GM21367 (cell line): ENCODE measurements at regions not wholly inside any gene's neighbourhood (a gene's known extent, or its start where the extent isn't known, plus 50 kb on each side); places are given as distances from the start of the nearest gene placed in this dataset.
"Not testable (repeated sequence)": the region's sequence is repeated elsewhere in the genome, so short reads cannot be mapped to it uniquely, and the experiment has no call there.

Experiments
- ATAC-seq: cut with Tn5 transposase; IDR thresholded peaks from one replicate; pipeline ENCODE4 v1.9.1; 2021; ENCODE audit not compliant: unreplicated experiment

DNA sequence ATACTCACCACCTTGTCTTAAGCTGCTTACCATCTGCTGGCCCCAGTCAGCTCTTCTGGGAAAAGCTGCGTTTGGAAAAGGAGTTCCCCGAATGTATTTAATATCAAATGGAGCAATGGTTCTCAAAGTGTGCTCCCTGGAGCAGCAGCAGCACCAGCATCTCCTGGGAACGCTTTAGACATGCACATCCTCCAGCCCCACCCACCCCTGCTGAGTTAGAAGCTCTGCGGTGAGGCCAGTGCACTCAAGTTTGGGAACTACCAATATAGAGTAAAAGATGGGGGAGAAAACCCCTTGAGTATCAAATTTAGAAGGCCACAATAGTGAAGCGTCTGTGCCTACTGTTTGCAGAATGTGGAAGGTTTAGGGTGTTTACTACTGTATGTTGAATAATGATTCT is 124.0 kb upstream of the TOPAZ1 start:
- ATAC-seq, result no peak

- ATAC-seq, result no peak
Measured at GRCh38 chr3:44120721-44121582, 120.7 kb upstream of the TOPAZ1 start.

GRCh38 chr3:44125246-44125645 is 116.4 kb upstream of the TOPAZ1 start:
- ATAC-seq, result no peak

DNA sequence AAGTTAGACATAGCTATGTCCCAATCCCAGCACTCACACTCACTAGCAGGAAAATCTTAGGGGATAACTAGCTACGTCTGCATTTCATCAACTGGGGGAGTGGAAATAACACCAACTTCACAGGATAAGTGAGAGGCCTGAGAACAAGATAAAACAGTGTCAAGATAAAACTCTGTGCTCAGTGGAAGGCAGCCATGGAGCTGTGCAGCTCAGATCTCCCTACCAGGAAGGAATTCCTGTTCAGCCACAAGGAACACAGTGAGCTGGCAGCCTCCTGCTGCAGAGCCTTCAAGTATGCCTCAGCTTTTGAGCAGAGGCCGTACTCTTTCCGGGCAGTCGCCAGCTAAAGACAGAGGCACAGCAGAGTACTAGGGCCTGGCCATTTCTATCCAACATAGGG is 115.8 kb upstream of the TOPAZ1 start:
- ATAC-seq, result no peak

DNA sequence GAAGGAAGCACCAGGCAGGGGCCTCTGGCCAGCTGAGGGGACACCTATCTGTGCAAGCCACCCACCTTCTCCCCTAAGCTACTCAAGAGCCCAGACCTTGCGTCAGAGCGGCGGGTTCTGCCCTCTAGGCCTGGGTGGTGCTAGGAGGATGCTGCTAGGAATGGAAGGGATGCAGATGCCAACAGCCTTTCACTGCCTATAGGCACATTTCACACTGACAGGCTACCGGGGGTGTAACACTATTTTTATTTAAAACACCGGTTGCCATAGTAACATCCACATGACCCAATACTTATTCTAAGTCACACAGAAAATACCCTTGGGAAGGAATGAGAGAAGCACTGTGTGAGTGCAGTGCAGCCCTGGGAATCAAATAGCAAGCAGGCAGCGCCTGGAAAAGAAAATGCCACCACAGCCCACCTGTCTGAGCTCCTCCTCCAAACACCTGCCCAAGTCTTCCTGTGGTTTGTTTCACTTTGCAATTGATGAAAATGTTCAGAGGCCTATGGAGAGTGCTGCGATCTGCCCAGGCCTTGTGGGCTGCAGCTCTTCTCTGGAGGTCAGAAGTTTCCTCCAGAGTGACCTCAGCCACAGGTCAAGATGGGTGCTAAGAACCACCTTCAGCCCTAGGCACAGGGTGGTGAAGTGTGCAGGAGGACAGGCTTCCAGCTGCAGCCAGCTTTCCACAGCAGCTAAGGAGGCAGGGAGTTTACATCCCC is 113.5 kb upstream of the TOPAZ1 start:
- no peak for ATAC-seq

- ATAC-seq, result no peak
Measured at GRCh38 chr3:44130249-44130648, 111.4 kb upstream of the TOPAZ1 start.

GRCh38 chr3:44132061-44132460 is 109.6 kb upstream of the TOPAZ1 start:
- ATAC-seq, result no peak

DNA sequence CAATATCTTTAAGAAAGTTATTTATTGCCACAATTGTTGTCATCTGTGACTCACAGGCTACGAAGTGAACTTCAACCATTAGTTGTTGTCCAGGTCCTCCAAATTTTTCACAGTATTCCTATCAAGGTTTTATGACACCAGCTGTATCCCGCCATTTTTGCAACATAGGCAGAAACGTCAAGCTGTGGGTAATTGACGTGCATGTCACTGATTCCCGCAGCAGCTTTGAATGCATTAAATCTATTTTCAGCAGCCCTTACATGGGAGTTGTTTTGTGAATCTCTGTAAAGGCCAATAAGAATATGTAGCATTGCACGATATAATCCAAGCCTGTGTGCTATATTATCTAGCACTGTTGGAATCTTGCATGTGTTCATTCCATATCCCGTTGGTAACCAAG is 109.1 kb upstream of the TOPAZ1 start:
- ATAC-seq, result no peak

- no peak for ATAC-seq
Measured at GRCh38 chr3:44136421-44136820, 105.3 kb upstream of the TOPAZ1 start.

DNA sequence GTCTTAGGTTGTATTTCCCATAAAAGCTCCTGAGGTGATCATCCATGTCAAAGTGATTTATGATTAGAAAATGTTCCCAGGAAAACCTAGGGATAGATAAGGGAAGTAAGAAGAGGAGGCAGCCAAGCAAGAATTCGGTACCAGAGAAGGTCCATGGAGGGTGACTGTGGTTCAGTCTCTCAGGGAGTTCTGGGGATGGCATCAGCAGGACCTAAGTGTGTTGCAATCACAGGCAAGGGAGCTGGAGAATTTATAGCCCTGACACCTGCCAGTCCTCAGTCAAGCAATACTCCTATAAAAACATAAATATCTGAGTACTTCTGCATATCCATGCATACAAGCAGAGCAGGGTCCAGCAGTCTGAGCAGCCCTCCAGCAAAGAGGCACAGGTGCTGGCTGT is 95.6 kb upstream of the TOPAZ1 start:
- no peak for ATAC-seq

DNA sequence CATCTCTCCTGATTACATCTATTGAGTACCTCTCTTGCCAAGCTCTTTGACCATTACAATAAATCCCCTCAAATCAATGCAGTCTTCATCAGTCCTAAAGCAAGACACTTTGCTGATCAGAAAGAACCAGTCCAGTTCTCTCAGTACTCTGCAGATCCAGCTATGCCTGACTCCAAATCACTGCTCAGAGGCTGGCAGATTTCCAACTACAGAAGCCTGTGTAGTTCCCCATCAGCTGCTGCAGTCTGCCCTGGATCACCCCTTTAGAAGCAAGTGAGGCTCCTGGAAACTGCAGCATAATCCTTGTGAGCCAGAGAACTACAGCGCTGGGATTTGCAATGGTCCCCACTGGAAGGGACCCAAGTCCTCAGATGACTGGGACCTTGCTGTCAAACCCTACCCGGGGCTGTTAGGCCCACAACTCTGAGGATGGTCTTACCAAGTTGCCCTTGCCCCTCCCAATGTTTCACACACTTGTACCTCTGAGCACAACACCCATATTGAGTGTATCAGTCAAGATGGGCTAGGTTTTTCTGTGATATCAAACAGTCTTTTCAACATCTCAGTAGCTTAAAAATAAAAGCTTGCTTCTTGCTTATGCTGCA is 81.9 kb upstream of the TOPAZ1 start:
- ATAC-seq, result no peak

DNA sequence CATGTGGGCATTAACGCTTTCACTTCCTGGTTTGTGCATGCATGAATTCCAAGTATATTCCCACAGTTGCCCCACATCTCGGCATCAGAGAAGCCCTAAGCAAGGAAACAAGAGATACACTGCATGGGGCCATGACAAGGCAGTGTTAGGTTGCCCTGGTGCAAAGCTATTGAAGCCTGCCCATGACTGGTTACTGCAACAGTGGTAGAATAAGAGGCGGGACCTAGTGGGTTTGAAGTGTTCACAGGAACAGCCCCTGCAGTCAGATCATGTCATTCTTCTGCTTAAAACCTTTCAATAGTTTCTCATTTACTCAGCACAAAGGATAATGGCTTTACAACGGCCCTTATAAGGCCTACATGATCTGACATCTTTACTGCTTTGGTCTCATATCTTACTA is 80.9 kb upstream of the TOPAZ1 start:
- ATAC-seq, result no peak

- ATAC-seq, result no peak
Measured at GRCh38 chr3:44171891-44172290, 69.8 kb upstream of the TOPAZ1 start.

GRCh38 chr3:44172701-44173100 is 69.0 kb upstream of the TOPAZ1 start:
- ATAC-seq, result not testable (repeated sequence)

GRCh38 chr3:44173263-44173662 is 68.4 kb upstream of the TOPAZ1 start:
- no peak for ATAC-seq

DNA sequence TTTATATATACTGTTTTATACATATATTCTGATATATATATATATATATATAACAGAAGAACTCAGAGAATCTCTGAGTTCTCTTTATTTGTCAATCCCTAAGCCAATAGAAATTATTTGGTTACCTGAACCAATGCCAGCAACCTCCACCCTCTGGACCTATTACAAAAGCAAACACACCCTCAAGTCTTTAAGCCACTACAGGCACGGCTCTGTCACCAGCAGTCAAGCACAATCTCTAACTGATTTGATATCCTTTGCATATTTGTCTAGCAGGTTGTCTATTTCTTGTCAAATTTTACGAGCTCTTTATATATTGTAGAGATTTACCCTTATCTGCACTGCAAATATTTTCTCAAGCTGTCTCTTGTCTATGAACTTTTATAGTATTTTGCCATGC is 66.6 kb upstream of the TOPAZ1 start:
- ATAC-seq, result no peak

DNA sequence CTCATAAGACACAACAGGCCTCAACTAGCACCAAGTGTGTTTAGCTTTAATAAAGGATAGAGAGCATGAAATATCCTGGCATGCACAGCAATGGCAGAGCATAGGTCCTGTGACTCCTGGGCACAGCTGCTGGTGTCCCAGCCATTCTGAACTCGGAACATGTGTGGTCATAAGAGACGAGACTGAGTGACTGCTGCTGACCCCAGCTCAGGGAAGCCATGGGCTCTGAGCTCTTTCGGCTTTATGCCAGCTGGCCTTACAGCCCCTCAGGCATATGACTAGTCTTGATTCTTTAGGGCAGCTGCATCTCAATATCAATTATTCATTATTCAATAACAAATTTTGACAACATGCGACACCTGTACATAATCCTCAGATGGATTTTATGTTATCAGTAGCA is 62.4 kb upstream of the TOPAZ1 start:
- ATAC-seq, result no peak

DNA sequence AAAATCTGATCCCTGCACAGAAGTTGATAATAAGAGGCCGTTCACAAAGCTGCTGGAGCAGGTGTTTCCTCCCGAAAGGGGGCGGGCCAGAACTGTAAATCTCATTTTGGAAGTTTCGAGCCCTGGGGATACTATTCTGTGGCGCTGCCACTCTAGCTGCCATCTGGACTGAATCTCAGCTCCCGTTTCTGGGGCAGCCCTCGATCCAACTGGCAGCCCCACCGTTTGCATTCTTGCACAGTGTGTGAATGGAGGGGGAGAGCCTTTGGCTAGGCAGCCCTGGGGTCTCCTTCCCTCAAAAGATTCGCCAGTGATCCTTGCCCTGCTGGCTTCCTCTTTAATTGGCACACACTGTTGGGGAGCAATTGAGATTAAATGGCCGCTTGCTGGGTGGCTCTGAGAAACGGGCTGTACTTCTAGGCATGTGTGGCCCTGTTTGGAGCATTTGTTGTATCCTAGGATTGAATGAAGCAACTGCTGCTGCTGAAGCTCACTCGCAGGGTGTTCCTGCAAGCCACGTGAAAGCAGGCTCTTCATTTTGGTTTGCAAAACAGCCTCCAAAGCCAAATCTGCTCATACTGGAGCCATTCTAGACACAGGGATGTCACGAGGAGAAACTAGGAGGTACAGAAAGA is 57.2 kb upstream of the TOPAZ1 start:
- ATAC-seq, result no peak

- ATAC-seq, result no peak
Measured at GRCh38 chr3:44185396-44185915, 56.2 kb upstream of the TOPAZ1 start.

DNA sequence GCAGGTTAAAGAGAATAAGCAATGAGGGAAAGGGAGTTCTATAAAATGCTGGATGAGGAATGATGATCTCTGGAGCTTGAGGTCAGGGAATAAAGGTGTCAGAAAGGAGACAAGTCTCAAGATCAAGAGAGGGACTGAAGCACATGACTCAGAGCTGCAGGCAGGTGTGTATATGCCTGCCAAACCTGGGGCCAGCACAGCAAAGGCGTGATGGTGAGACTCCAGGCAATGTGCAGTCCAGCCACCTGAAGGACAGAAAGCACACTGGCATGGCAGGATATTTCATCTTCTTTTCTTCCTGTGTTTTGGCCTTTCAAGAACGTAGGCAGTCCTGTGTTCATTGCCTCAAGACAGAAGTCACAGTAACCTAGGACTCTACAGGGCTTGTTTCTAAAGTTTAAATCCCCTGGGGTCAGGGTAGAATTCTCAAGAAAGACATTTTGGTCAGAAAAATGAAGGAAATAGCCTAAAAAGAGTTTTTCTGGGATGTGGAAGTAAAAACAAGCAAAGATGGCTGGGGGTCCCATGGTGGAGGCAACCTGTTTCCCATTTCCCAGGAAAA is 55.5 kb upstream of the TOPAZ1 start:
- no peak for ATAC-seq

DNA sequence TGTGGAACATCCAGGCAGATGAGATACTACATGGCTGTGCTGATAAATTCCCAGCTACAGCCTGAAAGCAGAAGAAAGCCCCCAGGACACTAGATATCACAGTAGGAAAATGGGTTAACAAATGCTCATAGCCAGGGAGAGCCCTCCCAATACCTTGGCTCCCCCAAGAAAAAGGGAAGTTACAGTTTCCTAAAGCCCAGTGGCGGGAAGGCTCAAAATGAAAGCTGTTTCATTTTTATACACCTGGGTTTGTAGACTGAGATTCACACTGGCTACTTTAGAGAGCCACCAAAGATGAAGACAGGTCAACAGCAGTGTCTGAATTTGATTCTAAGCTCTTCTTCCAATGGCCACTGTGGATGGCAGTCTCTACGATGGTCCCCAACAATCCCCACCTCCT is 55.0 kb upstream of the TOPAZ1 start:
- no peak for ATAC-seq
